ENCODE measurements at regions not wholly inside any gene's neighbourhood (a gene's known extent, or its start where the extent isn't known, plus 50 kb on each side); places are given as distances from the start of the nearest gene placed in this dataset.

DNA sequence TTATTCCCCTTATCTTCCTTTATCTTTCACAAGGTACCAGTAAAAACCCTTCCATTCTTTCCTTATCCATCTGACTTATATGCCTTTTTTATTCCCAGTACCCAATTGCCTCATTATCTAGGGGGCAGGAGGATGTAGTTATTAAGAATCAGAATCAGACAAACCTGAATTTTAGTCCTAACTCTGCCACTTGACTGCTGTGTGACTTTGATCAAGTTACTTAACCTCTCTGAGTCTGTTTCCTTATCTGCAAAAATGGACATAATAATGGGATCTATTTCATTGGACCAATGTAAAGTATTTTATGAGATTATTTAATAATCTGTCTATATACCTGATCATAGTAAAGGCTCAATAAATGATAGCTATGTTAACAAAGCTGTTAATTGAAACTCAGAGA lies 59.6 kb upstream of the SIX3 start:
- Mint-ChIP-seq H3K36me3 (no peaks in the 10 kb centered on the region), H3K4me3 (no peak overlapping the region), H3K27ac (no peak overlapping the region), H3K9me3 (peaks cover 0 to 4% (median 0%) of the 10 kb centered on the region in 7 donors), H3K4me1 (no peaks in the 10 kb centered on the region), H3K27me3 (ENCODE audit: low read depth in 3 of 3) (peaks cover 1 to 18% (median 6%) of the 10 kb centered on the region in 3 donors)
- no peaks in the 10 kb centered on the region for H3K36me3 ChIP-seq (replicated peaks in 1 of 2; ENCODE audit: control insufficient read depth in 1 of 2, insufficient read depth in 2 of 2, low read length in 2 of 2)
- H3K79me2 ChIP-seq (ENCODE audit: insufficient read depth, low read length), result no peaks in the 10 kb centered on the region
- intact Hi-C loops (cut with micrococcal nuclease), result no loop called here
- no peak overlapping the region for H2AFZ ChIP-seq (ENCODE audit: insufficient read depth, low read depth, low read length, poor library complexity, severe bottlenecking)
- no peaks in the 10 kb centered on the region for H3K9me3 ChIP-seq (replicated peaks in 1 of 2; ENCODE audit: control insufficient read depth in 1 of 2, insufficient read depth in 1 of 2, low read length in 2 of 2)
- H3K4me2 ChIP-seq (replicated peaks; ENCODE audit: extremely low read depth, low read length, poor library complexity, severe bottlenecking), result no peak overlapping the region
- no peak for DNase-seq
- no peaks in the 10 kb centered on the region for H4K20me1 ChIP-seq (ENCODE audit: insufficient read depth, low read length)
- TF ChIP-seq, protein P1, sequence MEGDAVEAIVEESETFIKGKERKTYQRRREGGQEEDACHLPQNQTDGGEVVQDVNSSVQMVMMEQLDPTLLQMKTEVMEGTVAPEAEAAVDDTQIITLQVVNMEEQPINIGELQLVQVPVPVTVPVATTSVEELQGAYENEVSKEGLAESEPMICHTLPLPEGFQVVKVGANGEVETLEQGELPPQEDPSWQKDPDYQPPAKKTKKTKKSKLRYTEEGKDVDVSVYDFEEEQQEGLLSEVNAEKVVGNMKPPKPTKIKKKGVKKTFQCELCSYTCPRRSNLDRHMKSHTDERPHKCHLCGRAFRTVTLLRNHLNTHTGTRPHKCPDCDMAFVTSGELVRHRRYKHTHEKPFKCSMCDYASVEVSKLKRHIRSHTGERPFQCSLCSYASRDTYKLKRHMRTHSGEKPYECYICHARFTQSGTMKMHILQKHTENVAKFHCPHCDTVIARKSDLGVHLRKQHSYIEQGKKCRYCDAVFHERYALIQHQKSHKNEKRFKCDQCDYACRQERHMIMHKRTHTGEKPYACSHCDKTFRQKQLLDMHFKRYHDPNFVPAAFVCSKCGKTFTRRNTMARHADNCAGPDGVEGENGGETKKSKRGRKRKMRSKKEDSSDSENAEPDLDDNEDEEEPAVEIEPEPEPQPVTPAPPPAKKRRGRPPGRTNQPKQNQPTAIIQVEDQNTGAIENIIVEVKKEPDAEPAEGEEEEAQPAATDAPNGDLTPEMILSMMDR (IDR thresholded peaks at IDR 0.05), result no peak
- H3K27me3 ChIP-seq (ENCODE audit: control insufficient read depth in 2 of 2, insufficient read depth in 2 of 2, low read length in 2 of 2), result peaks cover 0 to 6% of the 10 kb centered on the region in 2 donors
- no peak overlapping the region for H3K9ac ChIP-seq (ENCODE audit: insufficient read depth, low read length, poor library complexity, severe bottlenecking)
- H3K4me1 ChIP-seq (ENCODE audit: control insufficient read depth in 1 of 2, insufficient read depth in 2 of 2, low read length in 2 of 2), result no peaks in the 10 kb centered on the region
- no peak overlapping the region for H3K4me3 ChIP-seq (replicated peaks in 1 of 3; ENCODE audit: low read depth in 2 of 3, low read length in 3 of 3)
- H3K27ac ChIP-seq (ENCODE audit: low read depth in 1 of 2, low read length in 2 of 2), result no peak overlapping the region

DNA sequence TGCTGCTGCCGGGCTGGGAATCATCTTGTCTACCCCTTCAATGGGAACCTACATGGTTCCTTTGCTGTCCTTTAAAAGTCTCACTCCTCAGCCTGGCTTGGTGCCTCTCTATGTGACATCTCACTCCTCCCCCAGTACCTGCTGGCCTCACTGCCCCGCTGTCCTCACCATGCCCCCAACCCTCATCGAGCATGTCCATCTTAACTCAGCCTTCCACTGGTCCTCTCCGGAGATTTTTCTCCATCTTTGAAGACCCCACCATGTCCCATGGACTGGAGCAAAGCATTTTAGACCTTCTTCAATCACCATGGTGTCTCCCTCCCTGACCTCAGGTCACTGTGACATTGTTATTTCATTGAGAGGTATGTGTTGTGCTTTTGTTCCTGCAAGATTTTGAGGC lies 58.1 kb upstream of the SIX3 start:
- no peak overlapping the region for H3K4me2 ChIP-seq (replicated peaks; ENCODE audit: extremely low read depth, low read length, poor library complexity, severe bottlenecking)
- no peak for DNase-seq
- H3K36me3 ChIP-seq (replicated peaks in 1 of 2; ENCODE audit: control insufficient read depth in 1 of 2, insufficient read depth in 2 of 2, low read length in 2 of 2), result no peaks in the 10 kb centered on the region
- H3K27me3 ChIP-seq (ENCODE audit: control insufficient read depth in 2 of 2, insufficient read depth in 2 of 2, low read length in 2 of 2), result peaks cover 2 to 18% of the 10 kb centered on the region in 2 donors
- H2AFZ ChIP-seq (ENCODE audit: insufficient read depth, low read depth, low read length, poor library complexity, severe bottlenecking), result no peak overlapping the region
- Mint-ChIP-seq H3K9me3 (peaks cover 0 to 2% (median 0%) of the 10 kb centered on the region in 7 donors), H3K4me1 (no peaks in the 10 kb centered on the region), H3K27ac (no peak overlapping the region), H3K27me3 (ENCODE audit: low read depth in 3 of 3) (peaks cover 1 to 17% (median 9%) of the 10 kb centered on the region in 3 donors), H3K4me3 (no peak overlapping the region), H3K36me3 (no peaks in the 10 kb centered on the region)
- no peak overlapping the region for H3K4me3 ChIP-seq (replicated peaks in 1 of 3; ENCODE audit: low read depth in 2 of 3, low read length in 3 of 3)
- H4K20me1 ChIP-seq (ENCODE audit: insufficient read depth, low read length), result no peaks in the 10 kb centered on the region
- H3K9me3 ChIP-seq (replicated peaks in 1 of 2; ENCODE audit: control insufficient read depth in 1 of 2, insufficient read depth in 1 of 2, low read length in 2 of 2), result no peaks in the 10 kb centered on the region
- H3K9ac ChIP-seq (ENCODE audit: insufficient read depth, low read length, poor library complexity, severe bottlenecking), result no peak overlapping the region
- WGBS (ENCODE audit: insufficient coverage), result 84% methylated on average over 3 of the region's 4 CpGs
- no peaks in the 10 kb centered on the region for H3K4me1 ChIP-seq (ENCODE audit: control insufficient read depth in 1 of 2, insufficient read depth in 2 of 2, low read length in 2 of 2)
- no peak overlapping the region for H3K27ac ChIP-seq (ENCODE audit: low read depth in 1 of 2, low read length in 2 of 2)
- intact Hi-C loops (cut with micrococcal nuclease), result no loop called here
- no peaks in the 10 kb centered on the region for H3K79me2 ChIP-seq (ENCODE audit: insufficient read depth, low read length)
- TF ChIP-seq, protein P1 (IDR thresholded peaks at IDR 0.05), result no peak

Measured in CD14-positive monocyte (primary cell).